ENCODE measurements at regions not wholly inside any gene's neighbourhood (a gene's known extent, or its start where the extent isn't known, plus 50 kb on each side); places are given as distances from the start of the nearest gene placed in this dataset.
"Not testable (repeated sequence)": the region's sequence is repeated elsewhere in the genome, so short reads cannot be mapped to it uniquely, and the experiment has no call there.

DNA sequence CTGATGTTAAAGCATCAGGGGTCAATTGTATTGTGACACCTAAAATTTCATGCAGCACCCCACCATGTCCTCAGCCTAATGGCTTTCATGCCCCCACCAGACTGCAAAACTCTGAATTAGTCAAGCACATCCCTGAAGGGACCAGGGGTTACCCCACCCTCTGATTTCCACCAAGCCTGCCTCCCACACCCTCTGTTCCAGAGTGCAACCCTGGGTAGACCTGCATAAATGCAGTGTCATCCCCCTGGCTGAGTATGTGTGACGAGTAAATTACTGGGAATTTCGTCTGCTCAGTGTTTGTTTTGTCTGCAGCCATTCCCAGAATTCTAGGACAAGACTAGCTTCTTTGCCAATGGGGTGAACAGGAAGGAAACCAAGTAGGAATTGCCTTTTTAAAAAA lies 2136.9 kb upstream of the DEFB115 start:
- not testable (repeated sequence) for DNase-seq

GRCh38 chr20:29122784-29123183 lies 2134.7 kb upstream of the DEFB115 start:
- not testable (repeated sequence) for DNase-seq

DNA sequence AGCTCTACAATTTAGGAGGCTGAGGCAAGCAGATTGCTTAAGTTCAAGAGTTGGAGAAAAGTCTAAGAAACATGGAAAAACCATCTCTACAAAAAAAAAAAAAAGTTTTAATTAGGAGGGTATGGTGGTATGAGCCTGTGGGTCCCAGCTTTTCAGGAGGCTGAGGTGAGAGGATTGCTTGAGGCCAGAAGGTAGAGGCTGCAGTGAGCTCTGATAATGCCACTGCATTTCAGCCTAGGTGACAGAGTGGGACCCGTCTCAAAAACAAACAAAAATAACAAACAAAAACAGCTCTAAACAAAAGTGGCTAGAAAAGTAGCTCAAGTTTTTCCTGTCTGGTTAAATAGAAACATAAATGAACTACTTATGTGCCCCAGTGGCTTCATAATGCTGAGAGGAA lies 2133.6 kb upstream of the DEFB115 start:
- no peak for DNase-seq
